ENCODE measurements at regions not wholly inside any gene's neighbourhood (a gene's known extent, or its start where the extent isn't known, plus 50 kb on each side); places are given as distances from the start of the nearest gene placed in this dataset.
"Not testable (repeated sequence)": the region's sequence is repeated elsewhere in the genome, so short reads cannot be mapped to it uniquely, and the experiment has no call there.

DNA sequence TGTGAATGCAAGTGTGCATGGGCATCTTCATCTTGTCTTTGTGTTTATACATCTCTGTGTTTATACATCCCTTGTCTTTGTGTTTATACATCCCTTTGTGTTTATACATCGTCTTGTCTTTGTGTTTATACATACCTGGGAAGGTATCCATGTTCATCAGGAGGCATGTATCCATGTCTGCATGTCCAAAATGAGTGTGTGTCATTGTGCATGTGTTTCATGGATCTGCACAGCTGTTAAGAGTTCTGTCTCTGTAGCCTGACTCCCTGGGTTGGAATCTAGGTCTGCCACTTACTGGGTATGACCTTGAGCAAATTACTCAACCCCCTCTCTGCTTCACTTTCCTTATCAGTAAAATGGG is 50.1 kb upstream of the SIRPA start:
- TF ChIP-seq CTCF (IDR thresholded peaks at IDR 0.05; ENCODE audit: insufficient read depth, low read length, poor library complexity, severe bottlenecking), result no peak
- no peak overlapping the region for H3K4me3 ChIP-seq (ENCODE audit: low read depth, low read length)
- DNase-seq (ENCODE audit: low read depth), result no peak
- H3K36me3 ChIP-seq (ENCODE audit: control insufficient read depth, insufficient read depth, low read length), result no peaks in the 10 kb centered on the region
- H3K27me3 ChIP-seq (ENCODE audit: control insufficient read depth, insufficient read depth, low read length), result no peaks in the 10 kb centered on the region

DNA sequence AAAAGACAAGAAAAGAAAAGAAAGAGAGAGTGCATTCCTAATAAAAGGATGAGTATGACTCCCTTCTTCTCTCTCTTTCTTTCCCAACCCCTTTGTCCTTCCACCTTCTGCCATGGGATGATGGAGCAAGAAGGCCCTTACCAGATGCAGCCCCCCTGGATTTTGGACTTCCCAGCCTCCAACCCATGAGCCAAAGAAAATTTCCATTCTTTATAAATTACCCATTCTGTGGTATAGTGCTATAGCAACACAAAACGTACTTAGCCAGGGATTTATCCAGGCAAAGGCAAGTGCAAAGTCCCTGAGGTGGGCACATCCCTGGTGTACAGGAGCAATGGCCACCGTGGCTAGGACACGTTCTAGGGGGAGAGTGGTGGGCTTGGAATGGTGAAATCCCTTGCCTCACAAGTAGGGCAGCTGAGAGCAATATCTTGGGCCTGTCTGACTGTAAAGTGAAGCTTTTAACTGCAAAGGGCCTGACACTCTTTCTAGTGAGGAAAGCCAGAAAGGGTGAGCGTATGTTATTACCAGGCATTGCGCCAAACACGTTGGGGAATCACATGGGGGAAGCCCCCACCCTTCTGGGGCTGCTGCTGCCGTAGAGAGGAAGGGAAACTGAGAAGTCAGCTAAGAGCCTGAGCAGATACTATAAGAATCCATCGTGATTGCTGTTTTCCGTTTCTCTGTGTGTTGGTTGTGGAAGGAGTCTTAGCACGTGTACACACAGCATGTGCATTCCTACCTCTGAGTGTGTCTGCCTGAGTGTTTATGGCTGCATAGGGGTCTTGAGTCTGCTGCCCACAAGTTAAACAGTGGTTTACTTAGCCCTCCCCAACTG is 50.7 kb upstream of the SIRPA start:
- TF ChIP-seq CTCF (IDR thresholded peaks at IDR 0.05; ENCODE audit: insufficient read depth, low read length, poor library complexity, severe bottlenecking), result no peak
- H3K4me3 ChIP-seq (ENCODE audit: low read depth, low read length), result no peak overlapping the region
- no peak for DNase-seq (ENCODE audit: low read depth)
- H3K27me3 ChIP-seq (ENCODE audit: control insufficient read depth, insufficient read depth, low read length), result no peaks in the 10 kb centered on the region
- H3K36me3 ChIP-seq (ENCODE audit: control insufficient read depth, insufficient read depth, low read length), result no peaks in the 10 kb centered on the region

DNA sequence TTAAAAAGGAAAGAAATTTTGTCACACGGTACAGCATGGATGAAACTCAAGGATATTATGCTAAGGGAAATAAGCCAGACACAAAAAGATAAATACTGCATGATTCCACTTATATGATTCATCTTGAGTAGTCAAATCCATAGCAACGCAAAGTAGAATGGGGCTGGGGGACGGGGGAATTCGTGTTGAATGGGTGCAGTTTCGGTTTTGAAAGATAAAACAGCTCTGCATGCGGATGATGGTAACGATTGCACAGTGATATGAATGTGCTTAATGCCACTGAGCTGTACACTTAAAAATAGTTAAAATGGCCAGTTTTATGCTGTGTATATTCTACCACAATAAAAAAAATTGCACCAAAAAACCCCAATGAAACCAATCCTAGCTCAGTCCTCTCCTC is 52.9 kb upstream of the SIRPA start:
- no peaks in the 10 kb centered on the region for H3K27me3 ChIP-seq (ENCODE audit: control insufficient read depth, insufficient read depth, low read length)
- H3K36me3 ChIP-seq (ENCODE audit: control insufficient read depth, insufficient read depth, low read length), result no peaks in the 10 kb centered on the region
- no peak for DNase-seq (ENCODE audit: low read depth)
- no peak overlapping the region for H3K4me3 ChIP-seq (ENCODE audit: low read depth, low read length)
- no peak for TF ChIP-seq CTCF (IDR thresholded peaks at IDR 0.05; ENCODE audit: insufficient read depth, low read length, poor library complexity, severe bottlenecking)

DNA sequence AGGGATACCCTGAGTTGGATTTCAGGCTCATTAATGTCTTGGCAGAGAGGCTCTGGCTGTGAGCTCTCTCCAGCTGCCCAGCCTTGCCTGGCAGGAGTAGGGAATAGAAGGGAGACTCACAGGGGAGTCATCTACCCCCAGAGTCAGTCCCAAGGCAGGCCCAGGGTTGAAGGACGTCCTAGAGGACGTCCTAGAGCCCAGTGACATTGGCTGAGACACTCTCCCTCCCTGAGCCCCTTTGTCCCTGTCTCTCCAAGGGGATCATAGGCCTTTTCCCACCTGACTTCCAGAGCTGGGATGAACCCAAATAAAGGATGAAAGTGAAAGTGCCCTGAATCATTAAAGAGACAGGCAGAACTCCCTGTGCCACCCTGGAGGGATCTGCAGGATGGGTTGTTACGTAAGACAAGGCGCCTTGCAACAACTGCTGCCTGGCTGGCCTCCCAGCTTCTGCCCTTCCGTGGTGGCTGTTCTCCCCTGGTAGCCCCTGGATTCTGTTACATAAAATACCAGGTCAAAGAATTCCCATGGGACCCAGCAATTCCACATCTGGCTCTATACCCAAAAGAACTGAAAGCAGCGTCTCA is 53.6 kb upstream of the SIRPA start:
- no peaks in the 10 kb centered on the region for H3K27me3 ChIP-seq (ENCODE audit: control insufficient read depth, insufficient read depth, low read length)
- TF ChIP-seq CTCF (IDR thresholded peaks at IDR 0.05; ENCODE audit: insufficient read depth, low read length, poor library complexity, severe bottlenecking), result no peak
- no peak for DNase-seq (ENCODE audit: low read depth)
- no peak overlapping the region for H3K4me3 ChIP-seq (ENCODE audit: low read depth, low read length)
- no peaks in the 10 kb centered on the region for H3K36me3 ChIP-seq (ENCODE audit: control insufficient read depth, insufficient read depth, low read length)

DNA sequence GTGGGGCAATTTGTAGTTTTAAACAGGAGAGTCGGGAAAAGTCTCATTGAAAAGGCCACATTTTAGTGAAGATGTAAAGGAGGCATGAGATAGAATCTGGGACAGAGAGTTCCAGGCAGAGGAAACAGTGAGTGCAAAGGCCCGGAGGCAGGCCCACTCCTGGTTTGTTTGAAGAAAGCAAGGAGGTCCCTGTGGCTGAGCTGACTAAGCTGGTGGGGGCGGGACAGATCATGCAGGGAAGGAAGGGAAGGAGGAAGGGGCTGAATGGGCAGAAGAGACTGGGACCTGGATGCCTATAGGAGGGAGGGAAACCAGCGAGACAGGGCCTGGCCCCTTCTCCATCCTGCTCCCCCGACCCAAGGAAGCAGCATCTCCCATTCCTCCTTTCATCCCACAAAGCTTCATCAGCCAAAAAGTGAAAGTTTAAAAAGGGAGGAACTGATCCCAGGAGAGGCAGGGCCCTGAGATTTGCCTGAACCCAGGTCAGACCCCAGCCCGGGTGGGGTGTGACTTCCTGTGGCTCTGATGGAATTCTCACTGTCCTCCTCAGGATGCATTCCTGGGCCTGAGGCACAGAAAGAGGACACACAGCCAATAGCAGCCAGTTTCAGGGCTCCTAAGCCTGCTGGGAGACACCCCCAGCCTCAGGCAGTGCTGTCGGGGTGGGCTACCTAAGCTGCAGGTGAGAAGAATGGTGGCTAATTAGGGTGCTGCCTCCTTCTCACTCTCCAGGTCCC is 54.2 kb upstream of the SIRPA start:
- TF ChIP-seq CTCF (IDR thresholded peaks at IDR 0.05; ENCODE audit: insufficient read depth, low read length, poor library complexity, severe bottlenecking), result no peak
- DNase-seq (ENCODE audit: low read depth), result no peak
- Histone ChIP-seq H3K27me3 (ENCODE audit: control insufficient read depth, insufficient read depth, low read length) (no peaks in the 10 kb centered on the region), H3K4me3 (ENCODE audit: low read depth, low read length) (no peak overlapping the region), H3K36me3 (ENCODE audit: control insufficient read depth, insufficient read depth, low read length) (no peaks in the 10 kb centered on the region)

GRCh38 chr20:1839376-1840317 is 55.6 kb upstream of the SIRPA start:
- H3K4me3 ChIP-seq (ENCODE audit: low read depth, low read length); DNase-seq (ENCODE audit: low read depth); H3K27me3 ChIP-seq (ENCODE audit: control insufficient read depth, insufficient read depth, low read length); H3K36me3 ChIP-seq (ENCODE audit: control insufficient read depth, insufficient read depth, low read length): not testable (repeated sequence)

Data from kidney epithelial cell (primary cell).